Heart left ventricle (tissue), 16 donors: ENCODE measurements at regions not wholly inside any gene's neighbourhood (a gene's known extent, or its start where the extent isn't known, plus 50 kb on each side); places are given as distances from the start of the nearest gene placed in this dataset.

Source experiments
- ATAC-seq, 4 donors: fragments of 200-7000 bp; cut with Tn5 transposase; one replicate each; pipeline ENCODE4 v1.9.1; 2020 to 2022; ENCODE audit warnings: moderate library complexity in 4 of 4, mild to moderate bottlenecking in 3 of 4, moderate number of reproducible peaks in 1 of 4
- DNase-seq, 5 donors: peaks; one replicate each; pipeline ENCODE4 v3.0.0-alpha.2; 2020
- H3K27ac ChIP-seq, 12 donors: fragments of 200-600 bp; sonication (generic) in 4 of 12; one replicate each; pipeline versions ENCODE4 v1.5.0 to v1.8.0; 2016 to 2022; ENCODE audit warnings: mild to moderate bottlenecking in 2 of 12
- H3K27me3 ChIP-seq, 9 donors: fragments of 200-600 bp; sonication (generic) in 2 of 9; one replicate each; pipeline versions ENCODE4 v1.5.1 to v1.8.0; 2016 to 2022; ENCODE audit warnings: mild to moderate bottlenecking in 3 of 9
- H3K36me3 ChIP-seq, 9 donors: fragments of 200-600 bp; sonication (generic) in 2 of 9; one replicate each; pipeline versions ENCODE4 v1.5.0 to v1.8.0; 2018 to 2022; ENCODE audit warnings: mild to moderate bottlenecking in 2 of 9
- H3K4me1 ChIP-seq, 12 donors: fragments of 200-600 bp; sonication (generic) in 4 of 12; one replicate each; pipeline versions ENCODE4 v1.5.0 to v1.8.0; 2016 to 2022; ENCODE audit warnings: mild to moderate bottlenecking in 3 of 12
- H3K4me3 ChIP-seq, 12 donors: fragments of 200-600 bp; sonication (generic) in 4 of 12; one replicate each; pipeline versions ENCODE4 v1.5.0 to v1.8.0; 2017 to 2022; ENCODE audit warnings: mild to moderate bottlenecking in 9 of 12, moderate library complexity in 4 of 12
- H3K9me3 ChIP-seq, 12 donors: fragments of 200-600 bp; sonication (generic) in 4 of 12; one replicate each; pipeline versions ENCODE4 v1.5.0 to v1.8.0; 2016 to 2022; ENCODE audit warnings: mild to moderate bottlenecking in 1 of 12
- CTCF ChIP-seq, 12 donors: fragments of 200-600 bp; sonication (generic) in 4 of 12; IDR thresholded peaks; one replicate each; pipeline versions ENCODE4 v1.5.0 to v1.8.0; 2018 to 2022; ENCODE audit warnings: antibody characterized with exemption in 12 of 12, mild to moderate bottlenecking in 5 of 12
- POLR2A ChIP-seq, 2 donors: fragments of 450-650 bp; IDR thresholded peaks; one replicate each; pipeline ENCODE4 v1.6.1; 2017; ENCODE audit warnings: antibody characterized with exemption in 2 of 2, mild to moderate bottlenecking in 2 of 2, moderate library complexity in 2 of 2
- WGBS, 4 donors: extraction: QIAGEN DNeasy Blood & Tissue Kit in 2 of 4; methylation state at CpG; one replicate each; pipeline versions ENCODE4 v1.1.5 to v1.1.7; 2013 to 2018; 5-methylcytosine and 5-hydroxymethylcytosine counted together
- intact Hi-C, 10 donors: fragments of 100-400 bp; cut with DNase I; formaldehyde crosslinking; loops; one replicate each; pipeline versions ENCODE4 v1.11.1 to v1.14.2; 2022
- donor health status: ischemic (EF 13 %, LVEDD 7.1; RV severe dilation, severe dysfunction).
- donor health status: healthy with polysubstance abuse.
- donor health status: DM: no; HTN: yes; CAD: no.
- donor health status: DM: no; HTN: no; CAD: no.
- donor health status: ischemic (EF 25% LVEDD 6.9; RV normal size, moderate dysfunction).
- donor health status: ischemic (EF 25% LVEDD 5.7; RV mildly dilated, moderate dysfunction).
- donor health status: healthy.
- donor health status: DM: yes; HTN: yes; CAD: no.
- donor health status: ischemic (EF 35%, LVEDD 5.7; RV mildly dilated, moderate dysfunction).
- donor health status: nonischemic (EF 11% LVEDD 7.7; RV severe dilation, severe dysfunction).
- donor health status: DM: yes; HTN: yes; CAD: no.
- donor health status: PGD.
- donor health status: ischemic (EF 29% LVEDD 5.4; RV normal size, mild dysfunction).
- donor health status: nonischemic (EF 23%, LVEDD 6.1; RV moderate dilation, normal function).

GRCh38 chr5:164748861-164749260 is 1243.4 kb downstream of the MAT2B start:
- TF ChIP-seq CTCF (IDR thresholded peaks at IDR 0.05) (no peak), POLR2A (IDR thresholded peaks at IDR 0.05) (no peak)
- Histone ChIP-seq H3K9me3 (peaks cover 0 to 5% (median 0%) of the 10 kb centered on the region in 12 donors), H3K4me1 (no peaks in the 10 kb centered on the region), H3K27me3 (no peaks in the 10 kb centered on the region), H3K4me3 (no peak overlapping the region), H3K36me3 (no peaks in the 10 kb centered on the region), H3K27ac (no peak overlapping the region)
- intact Hi-C loops = no loop called here
- DNase-seq (no peak), ATAC-seq (no peak)

GRCh38 chr5:164753434-164753833 is 1248.0 kb downstream of the MAT2B start:
- DNase-seq (no peak), ATAC-seq (peak in 2 of 4 donors; percentile 55 to 68)
- TF ChIP-seq CTCF (IDR thresholded peaks at IDR 0.05) = no peak
- no peak for TF ChIP-seq POLR2A (IDR thresholded peaks at IDR 0.05)
- no peaks in the 10 kb centered on the region for H3K27me3 ChIP-seq
- no peak overlapping the region for H3K4me3 ChIP-seq
- no peaks in the 10 kb centered on the region for H3K36me3 ChIP-seq
- no peaks in the 10 kb centered on the region for H3K4me1 ChIP-seq
- intact Hi-C loops = no loop called here
- peaks cover 0 to 5% (median 0%) of the 10 kb centered on the region in 12 donors for H3K9me3 ChIP-seq
- no peak overlapping the region for H3K27ac ChIP-seq
- 21 to 32% (median 28%) methylated on average over 1 of the region's 1 CpG for WGBS, 4 donors

GRCh38 chr5:164763206-164763605 is 1257.8 kb downstream of the MAT2B start:
- no peak overlapping the region for H3K4me3 ChIP-seq
- H3K27ac ChIP-seq = no peak overlapping the region
- 71 to 76% (median 75%) methylated on average over 2 of the region's 2 CpGs for WGBS, 4 donors
- intact Hi-C loops = no loop called here
- ATAC-seq (no peak), DNase-seq (no peak)
- H3K27me3 ChIP-seq = no peaks in the 10 kb centered on the region
- H3K4me1 ChIP-seq = no peaks in the 10 kb centered on the region
- no peak for TF ChIP-seq POLR2A (IDR thresholded peaks at IDR 0.05)
- TF ChIP-seq CTCF (IDR thresholded peaks at IDR 0.05) = no peak
- H3K36me3 ChIP-seq = no peaks in the 10 kb centered on the region
- no peaks in the 10 kb centered on the region for H3K9me3 ChIP-seq

DNA sequence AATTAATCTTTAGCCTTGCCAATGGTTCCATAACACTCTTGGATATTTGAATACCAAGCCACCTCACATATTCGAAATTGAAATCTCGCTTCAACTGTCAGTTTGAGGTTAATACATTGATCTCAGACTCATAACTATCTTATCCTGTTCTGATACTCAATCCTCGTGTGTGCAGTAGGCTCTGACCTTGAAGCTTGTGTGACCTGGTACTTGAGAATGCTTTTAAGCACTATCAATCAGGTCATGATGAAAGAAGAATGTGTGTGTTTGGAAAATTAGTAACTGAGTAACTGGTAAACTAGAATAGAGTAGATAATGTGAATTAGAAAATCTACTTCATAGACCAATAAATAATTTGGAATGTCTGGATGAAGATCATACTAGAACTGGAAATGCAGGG is 1266.7 kb downstream of the MAT2B start:
- DNase-seq = no peak
- H3K27ac ChIP-seq = no peak overlapping the region
- H3K27me3 ChIP-seq = no peaks in the 10 kb centered on the region
- no peaks in the 10 kb centered on the region for H3K9me3 ChIP-seq
- no peak for ATAC-seq
- no peaks in the 10 kb centered on the region for H3K36me3 ChIP-seq
- no peak for TF ChIP-seq CTCF (IDR thresholded peaks at IDR 0.05)
- TF ChIP-seq POLR2A (IDR thresholded peaks at IDR 0.05) = no peak
- intact Hi-C loops = no loop called here
- WGBS, 4 donors = 48 to 54% (median 52%) methylated on average over 3 of the region's 3 CpGs
- H3K4me1 ChIP-seq = no peaks in the 10 kb centered on the region
- H3K4me3 ChIP-seq = no peak overlapping the region
